GM12878 (cell line): ENCODE measurements at regions not wholly inside any gene's neighbourhood (a gene's known extent, or its start where the extent isn't known, plus 50 kb on each side); places are given as distances from the start of the nearest gene placed in this dataset.

ENCODE experiments used
- ATAC-seq: fragments of 200-7000 bp; cut with Tn5 transposase; 3 replicates; pipeline ENCODE4 v1.9.1; 2020; ENCODE audit warnings: mild to moderate bottlenecking, moderate library complexity
- BruUV-seq: library from RNA; stranded (reverse); fragments of 400-500 nt; replicated peaks from 2 replicates; lab custom pipeline; 2021; lab: Mats Ljungman, UMichigan
- CTCF ChIA-PET: fragments of 300-600 bp; sonication (Branson Sonifier 250); formaldehyde crosslinking; extraction: SDS; loops from one replicate; lab custom pipeline; 2021; ENCODE audit warnings: inconsistent platforms; lab: Yijun Ruan, JAX
- POLR2A ChIA-PET: fragments of 350-600 bp; formaldehyde crosslinking; extraction: SDS; loops from one replicate; lab custom pipeline; 2021; ENCODE audit warnings: inconsistent platforms; lab: Charles Lee
- RAD21 ChIA-PET: fragments of 300-600 bp; sonication (Branson Sonifier 250); formaldehyde crosslinking; loops from one replicate; lab custom pipeline; 2023; ENCODE audit warnings: antibody characterized with exemption; ENCODE audit not compliant: unreplicated experiment; lab: Charles Lee
- SMC1A ChIA-PET: fragments of 300-600 bp; sonication (Branson Sonifier 250); formaldehyde crosslinking; loops from one replicate; lab custom pipeline; 2023; ENCODE audit not compliant: unreplicated experiment, uncharacterized antibody; lab: Charles Lee
- DNase-seq: peaks from one replicate; pipeline ENCODE4 v3.0.0-alpha.2; 2011; ENCODE audit warnings: low read depth, low spot score
- FAIRE-seq: peaks from 3 replicates; lab custom pipeline; 2011; peaks lifted over from hg19 to GRCh38; lab: Jason Lieb, UNC
- H2AFZ ChIP-seq: 2 replicates; pipeline ENCODE4 v1.6.0; 2011; ENCODE audit warnings: low read depth, low read length, control low read depth; ENCODE audit not compliant: control insufficient read depth
- H3K27ac ChIP-seq: 2 replicates; pipeline ENCODE4 v1.5.1; 2011; ENCODE audit warnings: control low read depth; ENCODE audit not compliant: control insufficient read depth, insufficient read depth
- H3K27me3 ChIP-seq, 2 experiments: replicated peaks in 1 of 2; 2 replicates each; pipeline versions ENCODE4 v1.6.0 to v1.6.1; 2011; ENCODE audit warnings: low read length in 1 of 2; ENCODE audit not compliant: control insufficient read depth in 2 of 2, insufficient read depth in 2 of 2
- H3K36me3 ChIP-seq, 2 experiments: 2 replicates each; pipeline ENCODE4 v1.5.1; 2011; ENCODE audit warnings: low read length in 1 of 2; ENCODE audit not compliant: control insufficient read depth in 2 of 2, insufficient read depth in 2 of 2
- H3K4me1 ChIP-seq: 2 replicates; pipeline ENCODE4 v1.6.1; 2011; ENCODE audit warnings: mild to moderate bottlenecking, low read length, moderate library complexity, mixed read lengths; ENCODE audit not compliant: control insufficient read depth, insufficient read depth
- H3K4me2 ChIP-seq: 2 replicates; pipeline ENCODE4 v1.6.0; 2011; ENCODE audit warnings: control low read depth; ENCODE audit not compliant: control insufficient read depth, insufficient read depth
- H3K4me3 ChIP-seq: fragments of 200-600 bp; sonication (generic); 2 replicates; pipeline ENCODE4 v1.5.1; 2016
- H3K79me2 ChIP-seq: 2 replicates; pipeline ENCODE4 v1.6.0; 2011; ENCODE audit warnings: low read length; ENCODE audit not compliant: control insufficient read depth, insufficient read depth
- H3K9ac ChIP-seq: 2 replicates; pipeline ENCODE4 v1.8.0; 2011; ENCODE audit warnings: low read length, control low read depth, mixed read lengths; ENCODE audit not compliant: control insufficient read depth, insufficient read depth
- H3K9me3 ChIP-seq: replicated peaks from 3 replicates; pipeline ENCODE4 v1.5.1; 2011; ENCODE audit warnings: mild to moderate bottlenecking, low read length; ENCODE audit not compliant: control insufficient read depth, insufficient read depth
- H4K20me1 ChIP-seq: 2 replicates; pipeline ENCODE4 v1.6.0; 2011; ENCODE audit not compliant: control insufficient read depth, insufficient read depth
- BACH1 ChIP-seq: fragments of 450-650 bp; IDR thresholded peaks from 2 replicates; pipeline ENCODE4 v1.6.1; 2017; ENCODE audit warnings: mild to moderate bottlenecking, borderline replicate concordance
- GATAD2B ChIP-seq: fragments of 450-650 bp; conservative IDR thresholded peaks from 2 replicates; pipeline ENCODE4 v1.6.1; 2017; ENCODE audit warnings: low read depth, mild to moderate bottlenecking, moderate library complexity
- NFYA ChIP-seq: IDR thresholded peaks from 2 replicates; pipeline ENCODE4 v1.6.1; 2011; ENCODE audit warnings: low read depth, mild to moderate bottlenecking, low read length, improper control_type of control experiment, borderline replicate concordance
- POLR2A ChIP-seq: IDR thresholded peaks from 2 replicates; pipeline ENCODE4 v1.6.1; 2011; ENCODE audit warnings: low read depth, mild to moderate bottlenecking, low read length
- RCOR1 ChIP-seq: conservative IDR thresholded peaks from 2 replicates; pipeline ENCODE4 v1.6.1; 2012; ENCODE audit warnings: low read depth, low read length, improper control_type of control experiment
- SMC3 ChIP-seq: IDR thresholded peaks from 2 replicates; pipeline ENCODE4 v1.6.1; 2011; ENCODE audit warnings: low read length, improper control_type of control experiment, borderline replicate concordance
- ZNF384 ChIP-seq: IDR thresholded peaks from 2 replicates; pipeline ENCODE4 v1.6.1; 2012; ENCODE audit warnings: low read depth, mild to moderate bottlenecking, low read length, improper control_type of control experiment, borderline replicate concordance
- WGBS: methylation state at CpG from one replicate; pipeline ENCODE4 v1.1.6; 2016; ENCODE audit warnings: low lambda C conversion rate; ENCODE audit not compliant: insufficient replicate concordance, insufficient coverage; ENCODE audit errors: missing lambda C conversion rate; 5-methylcytosine and 5-hydroxymethylcytosine counted together
- in situ Hi-C: fragments of 300-500 bp; cut with MboI; formaldehyde crosslinking; loops from 9 replicates; pipeline ENCODE4 v1.14.3; 2018; ENCODE audit warnings: mixed read lengths
- intact Hi-C: fragments of 100-400 bp; cut with micrococcal nuclease; formaldehyde crosslinking; loops from one replicate; pipeline ENCODE4 v1.14.2; 2022; ENCODE audit not compliant: unreplicated experiment
- TF ChIP-seq, protein P1 (sequence below): fragments of 150-350 bp; IDR thresholded peaks from 2 replicates; pipeline ENCODE4 v1.6.1; 2014; ENCODE audit warnings: mild to moderate bottlenecking, low read depth, low read length
- TF ChIP-seq, protein P2 (sequence below): IDR thresholded peaks from 2 replicates; pipeline ENCODE4 v1.6.1; 2011; ENCODE audit warnings: borderline replicate concordance, low read depth, mild to moderate bottlenecking, moderate library complexity, low read length; ENCODE audit not compliant: insufficient read depth, poor library complexity, severe bottlenecking
- TF ChIP-seq, protein P3 (sequence below): fragments of 450-650 bp; IDR thresholded peaks from 2 replicates; pipeline ENCODE4 v1.6.1; 2016; ENCODE audit warnings: mild to moderate bottlenecking
- TF ChIP-seq, protein P4 (sequence below): fragments of 450-650 bp; formaldehyde crosslinking; IDR thresholded peaks from 2 replicates; pipeline ENCODE4 v1.4.0; 2020; ENCODE audit warnings: mild to moderate bottlenecking, moderate library complexity

DNA sequence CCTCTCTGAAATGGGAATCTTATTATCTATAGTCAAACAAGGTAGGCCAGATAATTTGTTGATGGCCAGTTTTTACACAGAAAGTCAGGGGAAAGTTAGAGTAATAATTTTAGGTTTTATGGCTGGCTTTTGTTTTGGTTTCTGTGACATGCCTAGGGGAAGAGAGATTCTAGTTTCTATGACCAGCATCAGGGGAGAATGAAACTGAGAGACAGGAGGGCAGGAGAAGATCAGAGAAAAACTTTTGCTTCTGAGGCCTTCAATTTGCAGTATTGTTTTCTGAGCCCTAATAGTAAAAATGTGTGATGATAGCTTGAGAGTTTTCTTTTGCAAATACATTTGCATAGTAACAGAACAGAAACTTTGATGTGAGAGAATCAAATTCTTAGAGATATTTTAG is 564.3 kb downstream of the ZNF608 start (continued):
- TF ChIP-seq, protein P1, sequence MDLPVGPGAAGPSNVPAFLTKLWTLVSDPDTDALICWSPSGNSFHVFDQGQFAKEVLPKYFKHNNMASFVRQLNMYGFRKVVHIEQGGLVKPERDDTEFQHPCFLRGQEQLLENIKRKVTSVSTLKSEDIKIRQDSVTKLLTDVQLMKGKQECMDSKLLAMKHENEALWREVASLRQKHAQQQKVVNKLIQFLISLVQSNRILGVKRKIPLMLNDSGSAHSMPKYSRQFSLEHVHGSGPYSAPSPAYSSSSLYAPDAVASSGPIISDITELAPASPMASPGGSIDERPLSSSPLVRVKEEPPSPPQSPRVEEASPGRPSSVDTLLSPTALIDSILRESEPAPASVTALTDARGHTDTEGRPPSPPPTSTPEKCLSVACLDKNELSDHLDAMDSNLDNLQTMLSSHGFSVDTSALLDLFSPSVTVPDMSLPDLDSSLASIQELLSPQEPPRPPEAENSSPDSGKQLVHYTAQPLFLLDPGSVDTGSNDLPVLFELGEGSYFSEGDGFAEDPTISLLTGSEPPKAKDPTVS = no peak

DNA sequence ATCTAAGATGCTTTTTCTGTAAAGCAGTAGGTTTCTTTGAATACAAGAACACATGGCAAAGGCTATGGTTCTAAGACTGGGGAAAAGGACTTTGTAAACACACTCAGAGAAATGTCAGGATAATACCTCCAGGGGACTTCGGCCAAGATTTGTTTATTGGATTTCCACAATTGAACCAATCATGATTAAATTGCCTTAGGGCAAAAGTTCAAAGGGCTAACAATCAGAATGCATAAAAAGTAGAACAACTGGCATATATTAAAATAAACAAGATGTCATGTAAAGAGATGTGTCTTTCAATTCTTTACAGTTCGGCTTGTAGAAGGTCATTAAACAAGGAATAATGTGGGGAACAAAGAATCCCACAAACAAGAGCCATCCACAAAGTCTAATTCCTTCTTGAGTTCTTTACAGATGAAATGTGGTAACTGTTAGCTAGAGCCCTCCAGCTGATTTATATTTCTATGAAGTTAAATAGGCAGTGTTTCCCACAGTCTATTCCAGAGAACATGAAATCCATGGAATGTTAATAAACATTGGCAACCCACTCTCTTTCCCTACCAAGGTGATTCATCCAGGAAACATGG is 565.5 kb downstream of the ZNF608 start:
- H3K4me1 ChIP-seq = no peaks in the 10 kb centered on the region
- SMC1A ChIA-PET = interaction anchor here (1.0 kb wide), 1 partner anchor 53 kb away, joined by 3 read pairs; no protein-coding TSS in a partner anchor
- no peak for ATAC-seq
- TF ChIP-seq, protein P2, sequence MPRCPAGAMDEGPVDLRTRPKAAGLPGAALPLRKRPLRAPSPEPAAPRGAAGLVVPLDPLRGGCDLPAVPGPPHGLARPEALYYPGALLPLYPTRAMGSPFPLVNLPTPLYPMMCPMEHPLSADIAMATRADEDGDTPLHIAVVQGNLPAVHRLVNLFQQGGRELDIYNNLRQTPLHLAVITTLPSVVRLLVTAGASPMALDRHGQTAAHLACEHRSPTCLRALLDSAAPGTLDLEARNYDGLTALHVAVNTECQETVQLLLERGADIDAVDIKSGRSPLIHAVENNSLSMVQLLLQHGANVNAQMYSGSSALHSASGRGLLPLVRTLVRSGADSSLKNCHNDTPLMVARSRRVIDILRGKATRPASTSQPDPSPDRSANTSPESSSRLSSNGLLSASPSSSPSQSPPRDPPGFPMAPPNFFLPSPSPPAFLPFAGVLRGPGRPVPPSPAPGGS = no peak
- TF ChIP-seq, protein P3, sequence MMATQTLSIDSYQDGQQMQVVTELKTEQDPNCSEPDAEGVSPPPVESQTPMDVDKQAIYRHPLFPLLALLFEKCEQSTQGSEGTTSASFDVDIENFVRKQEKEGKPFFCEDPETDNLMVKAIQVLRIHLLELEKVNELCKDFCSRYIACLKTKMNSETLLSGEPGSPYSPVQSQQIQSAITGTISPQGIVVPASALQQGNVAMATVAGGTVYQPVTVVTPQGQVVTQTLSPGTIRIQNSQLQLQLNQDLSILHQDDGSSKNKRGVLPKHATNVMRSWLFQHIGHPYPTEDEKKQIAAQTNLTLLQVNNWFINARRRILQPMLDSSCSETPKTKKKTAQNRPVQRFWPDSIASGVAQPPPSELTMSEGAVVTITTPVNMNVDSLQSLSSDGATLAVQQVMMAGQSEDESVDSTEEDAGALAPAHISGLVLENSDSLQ = no peak
- TF ChIP-seq GATAD2B = no peak
- TF ChIP-seq SMC3 = no peak
- TF ChIP-seq NFYA = no peak
- no peak for TF ChIP-seq ZNF384
- TF ChIP-seq POLR2A = no peak
- no peak for TF ChIP-seq RCOR1
- TF ChIP-seq, protein P4, sequence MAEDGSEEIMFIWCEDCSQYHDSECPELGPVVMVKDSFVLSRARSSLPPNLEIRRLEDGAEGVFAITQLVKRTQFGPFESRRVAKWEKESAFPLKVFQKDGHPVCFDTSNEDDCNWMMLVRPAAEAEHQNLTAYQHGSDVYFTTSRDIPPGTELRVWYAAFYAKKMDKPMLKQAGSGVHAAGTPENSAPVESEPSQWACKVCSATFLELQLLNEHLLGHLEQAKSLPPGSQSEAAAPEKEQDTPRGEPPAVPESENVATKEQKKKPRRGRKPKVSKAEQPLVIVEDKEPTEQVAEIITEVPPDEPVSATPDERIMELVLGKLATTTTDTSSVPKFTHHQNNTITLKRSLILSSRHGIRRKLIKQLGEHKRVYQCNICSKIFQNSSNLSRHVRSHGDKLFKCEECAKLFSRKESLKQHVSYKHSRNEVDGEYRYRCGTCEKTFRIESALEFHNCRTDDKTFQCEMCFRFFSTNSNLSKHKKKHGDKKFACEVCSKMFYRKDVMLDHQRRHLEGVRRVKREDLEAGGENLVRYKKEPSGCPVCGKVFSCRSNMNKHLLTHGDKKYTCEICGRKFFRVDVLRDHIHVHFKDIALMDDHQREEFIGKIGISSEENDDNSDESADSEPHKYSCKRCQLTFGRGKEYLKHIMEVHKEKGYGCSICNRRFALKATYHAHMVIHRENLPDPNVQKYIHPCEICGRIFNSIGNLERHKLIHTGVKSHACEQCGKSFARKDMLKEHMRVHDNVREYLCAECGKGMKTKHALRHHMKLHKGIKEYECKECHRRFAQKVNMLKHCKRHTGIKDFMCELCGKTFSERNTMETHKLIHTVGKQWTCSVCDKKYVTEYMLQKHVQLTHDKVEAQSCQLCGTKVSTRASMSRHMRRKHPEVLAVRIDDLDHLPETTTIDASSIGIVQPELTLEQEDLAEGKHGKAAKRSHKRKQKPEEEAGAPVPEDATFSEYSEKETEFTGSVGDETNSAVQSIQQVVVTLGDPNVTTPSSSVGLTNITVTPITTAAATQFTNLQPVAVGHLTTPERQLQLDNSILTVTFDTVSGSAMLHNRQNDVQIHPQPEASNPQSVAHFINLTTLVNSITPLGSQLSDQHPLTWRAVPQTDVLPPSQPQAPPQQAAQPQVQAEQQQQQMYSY (CRISPR knock-in tag) = no peak
- no peak for TF ChIP-seq BACH1

More for the DNA sequence above, 565.5 kb downstream of the ZNF608 start:
- 46% methylated on average over 2 of the region's 2 CpGs for WGBS
- no peaks in the 10 kb centered on the region for H3K79me2 ChIP-seq
- ChIA-PET CTCF (no interaction called here), POLR2A (no interaction called here), RAD21 (no interaction called here)
- H3K9ac ChIP-seq = no peak overlapping the region
- no TSS peak for BruUV-seq
- in situ Hi-C loops (no loop called here), intact Hi-C loops (no loop called here)
- FAIRE-seq (no peak), DNase-seq (no peak)
- H3K4me3 ChIP-seq = no peak overlapping the region
- H3K27ac ChIP-seq = no peak overlapping the region
- H3K27me3 ChIP-seq = no peaks in the 10 kb centered on the region
- no peaks in the 10 kb centered on the region for H3K36me3 ChIP-seq
- H3K9me3 ChIP-seq = no peaks in the 10 kb centered on the region
- no peak overlapping the region for H3K4me2 ChIP-seq
- H2AFZ ChIP-seq = no peak overlapping the region
- no peaks in the 10 kb centered on the region for H4K20me1 ChIP-seq
